MM.1S (cell line): ENCODE measurements at regions not wholly inside any gene's neighbourhood (a gene's known extent, or its start where the extent isn't known, plus 50 kb on each side); places are given as distances from the start of the nearest gene placed in this dataset.

Experiments
- DNase-seq: peaks from one replicate; pipeline ENCODE4 v3.0.0-alpha.2; 2015
- H2AFZ ChIP-seq: fragments of 300-600 bp; sonication (generic); 2 replicates; pipeline ENCODE4 v1.6.0; 2016; ENCODE audit warnings: antibody characterized with exemption, low read length
- H3F3A ChIP-seq: fragments of 300-600 bp; sonication (generic); 2 replicates; pipeline ENCODE4 v1.6.1; 2016; ENCODE audit warnings: mild to moderate bottlenecking, antibody characterized with exemption, low read length, moderate library complexity, mixed read lengths; ENCODE audit not compliant: insufficient read depth
- H3K27ac ChIP-seq: fragments of 300-600 bp; sonication (generic); 2 replicates; pipeline ENCODE4 v1.5.1; 2016; ENCODE audit warnings: mild to moderate bottlenecking, low read length
- H3K27me3 ChIP-seq: fragments of 300-600 bp; sonication (generic); replicated peaks from 2 replicates; pipeline ENCODE4 v1.6.0; 2016; ENCODE audit warnings: low read length; ENCODE audit not compliant: insufficient read depth
- H3K36me3 ChIP-seq: fragments of 300-600 bp; sonication (generic); replicated peaks from 2 replicates; pipeline ENCODE4 v1.6.1; 2016; ENCODE audit warnings: mild to moderate bottlenecking, low read length, mixed read lengths; ENCODE audit not compliant: insufficient read depth
- H3K4me1 ChIP-seq: fragments of 300-600 bp; sonication (generic); 2 replicates; pipeline ENCODE4 v1.6.1; 2016; ENCODE audit warnings: low read length, mixed read lengths
- H3K4me2 ChIP-seq: fragments of 300-600 bp; sonication (generic); 2 replicates; pipeline ENCODE4 v1.6.0; 2016; ENCODE audit warnings: low read depth, low read length
- H3K4me3 ChIP-seq: fragments of 300-600 bp; sonication (generic); 2 replicates; pipeline ENCODE4 v1.5.1; 2016; ENCODE audit warnings: low read length, mixed read lengths
- H3K79me2 ChIP-seq: fragments of 300-600 bp; sonication (generic); 2 replicates; pipeline ENCODE4 v1.6.1; 2016; ENCODE audit warnings: mixed run types, low read length, mixed read lengths
- H3K9ac ChIP-seq: fragments of 300-600 bp; sonication (generic); 2 replicates; pipeline ENCODE4 v1.6.1; 2016; ENCODE audit warnings: low read length, mixed read lengths
- H3K9me2 ChIP-seq: fragments of 300-600 bp; sonication (generic); replicated peaks from 2 replicates; pipeline ENCODE4 v1.6.1; 2016; ENCODE audit warnings: mild to moderate bottlenecking, low read length, mixed read lengths; ENCODE audit not compliant: insufficient read depth
- H3K9me3 ChIP-seq: fragments of 300-600 bp; sonication (generic); replicated peaks from 2 replicates; pipeline ENCODE4 v1.6.1; 2016; ENCODE audit warnings: mild to moderate bottlenecking, low read length, mixed read lengths; ENCODE audit not compliant: insufficient read depth
- H4K20me1 ChIP-seq: fragments of 300-600 bp; sonication (generic); 2 replicates; pipeline ENCODE4 v1.6.1; 2016; ENCODE audit warnings: mild to moderate bottlenecking, low read length, moderate library complexity, mixed read lengths; ENCODE audit not compliant: insufficient read depth
- EZH2 ChIP-seq: fragments of 300-600 bp; sonication (generic); optimal IDR thresholded peaks from 2 replicates; pipeline ENCODE3; 2017; ENCODE audit warnings: low read depth, mild to moderate bottlenecking, antibody characterized with exemption, low read length, mixed read lengths
- EZH2phosphoT487 ChIP-seq: fragments of 300-600 bp; sonication (generic); IDR thresholded peaks from 2 replicates; pipeline ENCODE4 v1.6.1; 2018; ENCODE audit warnings: antibody characterized with exemption, low read length
- TF ChIP-seq, protein P1 (sequence below): fragments of 300-600 bp; sonication (generic); IDR thresholded peaks from 2 replicates; pipeline ENCODE4 v1.5.1; 2016; ENCODE audit warnings: antibody characterized with exemption, low read length, mixed read lengths

DNA sequence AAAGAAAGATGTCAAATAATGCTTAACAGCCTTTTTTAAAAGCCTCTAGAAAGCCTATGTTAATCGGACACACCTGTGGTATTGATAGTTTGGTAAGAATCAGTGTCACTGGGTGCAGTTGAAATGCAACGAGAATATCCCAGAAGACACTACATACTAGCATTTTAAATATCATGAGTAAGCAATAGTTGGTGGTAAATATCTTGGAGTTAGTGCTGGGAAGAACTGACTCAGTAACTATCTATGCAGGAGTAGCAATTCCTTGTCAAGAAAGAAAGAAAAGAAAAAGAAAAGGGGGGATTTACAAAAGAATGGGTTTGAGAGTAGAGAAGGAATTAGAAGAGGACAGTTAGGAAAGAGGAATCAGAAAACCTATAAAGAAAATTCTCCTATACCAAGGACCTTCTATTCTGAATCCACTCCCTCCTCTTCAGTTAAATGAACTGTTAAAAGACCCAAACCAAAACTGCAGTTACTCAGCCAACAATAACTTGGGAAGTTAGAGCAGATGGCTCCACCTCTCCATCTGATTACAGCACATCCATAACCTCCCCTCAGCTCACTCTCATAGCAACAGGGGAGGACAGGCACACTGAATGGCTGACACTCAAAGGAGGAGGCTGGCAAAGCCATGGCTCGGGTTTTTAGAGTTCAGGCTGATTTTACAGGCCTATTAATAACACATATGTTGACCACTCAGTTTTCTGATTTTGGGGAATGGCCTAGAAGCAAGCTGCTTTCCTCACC is 207.6 kb upstream of the MDFIC2 start:
- Histone ChIP-seq H3K9me2 (no peaks in the 10 kb centered on the region), H3K4me2 (no peak overlapping the region), H3K27ac (no peak overlapping the region), H3F3A (no peaks in the 10 kb centered on the region), H3K36me3 (no peaks in the 10 kb centered on the region), H3K27me3 (no peaks in the 10 kb centered on the region), H3K9ac (no peak overlapping the region), H3K9me3 (no peaks in the 10 kb centered on the region), H3K4me1 (no peaks in the 10 kb centered on the region), H2AFZ (no peak overlapping the region), H3K4me3 (no peak overlapping the region), H4K20me1 (no peaks in the 10 kb centered on the region), H3K79me2 (no peaks in the 10 kb centered on the region)
- TF ChIP-seq EZH2 = no peak
- TF ChIP-seq, protein P1, sequence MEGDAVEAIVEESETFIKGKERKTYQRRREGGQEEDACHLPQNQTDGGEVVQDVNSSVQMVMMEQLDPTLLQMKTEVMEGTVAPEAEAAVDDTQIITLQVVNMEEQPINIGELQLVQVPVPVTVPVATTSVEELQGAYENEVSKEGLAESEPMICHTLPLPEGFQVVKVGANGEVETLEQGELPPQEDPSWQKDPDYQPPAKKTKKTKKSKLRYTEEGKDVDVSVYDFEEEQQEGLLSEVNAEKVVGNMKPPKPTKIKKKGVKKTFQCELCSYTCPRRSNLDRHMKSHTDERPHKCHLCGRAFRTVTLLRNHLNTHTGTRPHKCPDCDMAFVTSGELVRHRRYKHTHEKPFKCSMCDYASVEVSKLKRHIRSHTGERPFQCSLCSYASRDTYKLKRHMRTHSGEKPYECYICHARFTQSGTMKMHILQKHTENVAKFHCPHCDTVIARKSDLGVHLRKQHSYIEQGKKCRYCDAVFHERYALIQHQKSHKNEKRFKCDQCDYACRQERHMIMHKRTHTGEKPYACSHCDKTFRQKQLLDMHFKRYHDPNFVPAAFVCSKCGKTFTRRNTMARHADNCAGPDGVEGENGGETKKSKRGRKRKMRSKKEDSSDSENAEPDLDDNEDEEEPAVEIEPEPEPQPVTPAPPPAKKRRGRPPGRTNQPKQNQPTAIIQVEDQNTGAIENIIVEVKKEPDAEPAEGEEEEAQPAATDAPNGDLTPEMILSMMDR = no peak
- TF ChIP-seq EZH2phosphoT487 = no peak
- no peak for DNase-seq

DNA sequence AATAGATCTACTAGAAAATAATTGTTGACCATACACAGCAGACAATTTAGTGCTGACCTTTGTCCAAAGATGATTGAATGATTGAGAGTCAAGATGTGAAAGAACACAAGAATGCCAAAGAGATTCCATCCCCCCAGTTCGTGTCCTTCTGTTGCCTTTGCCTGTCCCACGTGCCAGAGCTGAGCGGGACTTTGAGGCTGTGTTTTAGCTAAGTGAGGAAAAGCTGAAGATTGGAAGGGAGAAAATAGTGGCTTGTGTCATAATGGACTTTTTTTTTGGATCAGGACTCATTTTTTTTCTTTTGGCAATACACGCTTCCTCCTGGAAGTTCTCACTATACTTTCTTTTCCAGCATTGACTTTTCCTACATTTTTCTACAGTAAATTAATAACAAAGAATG is 206.6 kb upstream of the MDFIC2 start:
- no peaks in the 10 kb centered on the region for H4K20me1 ChIP-seq
- H3F3A ChIP-seq = no peaks in the 10 kb centered on the region
- no peak overlapping the region for H3K27ac ChIP-seq
- H2AFZ ChIP-seq = no peak overlapping the region
- no peak overlapping the region for H3K9ac ChIP-seq
- TF ChIP-seq EZH2 (no peak), EZH2phosphoT487 (no peak)
- TF ChIP-seq, protein P1 = no peak
- DNase-seq = no peak
- no peak overlapping the region for H3K4me2 ChIP-seq
- no peaks in the 10 kb centered on the region for H3K4me1 ChIP-seq
- H3K79me2 ChIP-seq = no peaks in the 10 kb centered on the region
- H3K27me3 ChIP-seq = no peaks in the 10 kb centered on the region
- no peaks in the 10 kb centered on the region for H3K9me3 ChIP-seq
- H3K36me3 ChIP-seq = no peaks in the 10 kb centered on the region
- no peaks in the 10 kb centered on the region for H3K9me2 ChIP-seq
- H3K4me3 ChIP-seq = no peak overlapping the region

DNA sequence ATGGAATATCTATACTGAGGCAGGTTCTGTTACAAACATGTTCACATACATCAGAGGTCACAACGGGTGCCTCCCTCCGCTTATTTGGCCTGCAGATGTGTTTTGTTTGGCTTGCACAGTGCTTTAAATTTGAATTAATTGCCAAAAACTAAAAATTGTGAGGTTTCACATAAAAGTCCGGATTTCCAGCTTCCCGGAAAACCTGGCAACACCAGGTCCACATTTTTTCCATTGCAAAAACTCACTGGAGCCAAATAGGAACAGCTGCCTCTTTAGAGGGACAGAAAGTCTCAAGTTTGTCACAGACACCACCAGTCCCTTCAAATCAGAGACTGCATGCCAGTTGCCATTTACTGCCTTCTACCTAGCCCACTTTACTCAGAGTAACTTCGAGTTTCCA is 205.9 kb upstream of the MDFIC2 start:
- no peaks in the 10 kb centered on the region for H3K9me2 ChIP-seq
- TF ChIP-seq, protein P1 = no peak
- TF ChIP-seq EZH2 = no peak
- TF ChIP-seq EZH2phosphoT487 = no peak
- no peak overlapping the region for H3K4me3 ChIP-seq
- no peak overlapping the region for H3K27ac ChIP-seq
- no peaks in the 10 kb centered on the region for H4K20me1 ChIP-seq
- H3K79me2 ChIP-seq = no peaks in the 10 kb centered on the region
- no peaks in the 10 kb centered on the region for H3K9me3 ChIP-seq
- DNase-seq = no peak
- no peaks in the 10 kb centered on the region for H3K36me3 ChIP-seq
- H2AFZ ChIP-seq = no peak overlapping the region
- H3K4me1 ChIP-seq = no peaks in the 10 kb centered on the region
- no peak overlapping the region for H3K9ac ChIP-seq
- no peak overlapping the region for H3K4me2 ChIP-seq
- no peaks in the 10 kb centered on the region for H3K27me3 ChIP-seq
- no peaks in the 10 kb centered on the region for H3F3A ChIP-seq
